Mucosa of gallbladder (tissue), 1 donor: ENCODE measurements at regions not wholly inside any gene's neighbourhood (a gene's known extent, or its start where the extent isn't known, plus 50 kb on each side); places are given as distances from the start of the nearest gene placed in this dataset.

Experiments
- DNase-seq: peaks from one replicate; pipeline ENCODE4 v3.0.0-alpha.2; 2020; ENCODE audit warnings: low spot score
- donor health status: DM: no; HTN: no; CAD: no.

- DNase-seq, result peak; percentile 8
These were observed 458.5 kb downstream of the BRD1 start for GRCh38 chr22:49368976-49369725.

GRCh38 chr22:49368221-49368975 lies 459.3 kb downstream of the BRD1 start:
- DNase-seq, result peak; percentile 9

GRCh38 chr22:49367041-49367697 lies 460.5 kb downstream of the BRD1 start:
- no peak for DNase-seq

- DNase-seq, result no peak
These were observed 461.2 kb downstream of the BRD1 start for GRCh38 chr22:49366437-49366836.

GRCh38 chr22:49365910-49366309 lies 461.8 kb downstream of the BRD1 start:
- peak; percentile 5 for DNase-seq

- DNase-seq, result peak; percentile 7
These were observed 462.4 kb downstream of the BRD1 start for GRCh38 chr22:49365191-49365837.

GRCh38 chr22:49364398-49364797 lies 463.3 kb downstream of the BRD1 start:
- peak; percentile 4 for DNase-seq

- no peak for DNase-seq
These were observed 464.0 kb downstream of the BRD1 start for GRCh38 chr22:49363526-49364230.

GRCh38 chr22:49362211-49362839 lies 465.3 kb downstream of the BRD1 start:
- DNase-seq, result peak; percentile 6

- no peak for DNase-seq
These were observed 466.5 kb downstream of the BRD1 start for GRCh38 chr22:49361164-49361563.

- no peak for DNase-seq
These were observed 466.9 kb downstream of the BRD1 start for GRCh38 chr22:49360746-49361145.

- no peak for DNase-seq
These were observed 468.6 kb downstream of the BRD1 start for GRCh38 chr22:49359076-49359475.

GRCh38 chr22:49357661-49358440 lies 469.8 kb downstream of the BRD1 start:
- DNase-seq, result no peak

GRCh38 chr22:49356428-49356827 lies 471.2 kb downstream of the BRD1 start:
- no peak for DNase-seq

GRCh38 chr22:49355211-49355920 lies 472.3 kb downstream of the BRD1 start:
- DNase-seq, result no peak

- DNase-seq, result no peak
These were observed 473.0 kb downstream of the BRD1 start for GRCh38 chr22:49354516-49355210.

- no peak for DNase-seq
These were observed 474.4 kb downstream of the BRD1 start for GRCh38 chr22:49353235-49353634.

GRCh38 chr22:49352361-49353169 lies 475.1 kb downstream of the BRD1 start:
- DNase-seq, result no peak
